Lower lobe of right lung (tissue), 2 donors: ENCODE measurements at regions not wholly inside any gene's neighbourhood (a gene's known extent, or its start where the extent isn't known, plus 50 kb on each side); places are given as distances from the start of the nearest gene placed in this dataset.

Experiments
- ATAC-seq, 2 donors: fragments of 200-7000 bp; cut with Tn5 transposase; one replicate each; pipeline ENCODE4 v1.9.1; 2020 to 2022; ENCODE audit warnings: mild to moderate bottlenecking in 2 of 2, moderate library complexity in 2 of 2
- DNase-seq: peaks from one replicate; pipeline ENCODE4 v3.0.0-alpha.2; 2020
- H3K27ac ChIP-seq: fragments of 200-600 bp; one replicate; pipeline ENCODE4 v1.8.0; 2022
- H3K27me3 ChIP-seq: fragments of 200-600 bp; one replicate; pipeline ENCODE4 v1.8.0; 2022; ENCODE audit warnings: low read depth
- H3K36me3 ChIP-seq: fragments of 200-600 bp; one replicate; pipeline ENCODE4 v1.8.0; 2022; ENCODE audit warnings: mild to moderate bottlenecking
- H3K4me1 ChIP-seq: fragments of 200-600 bp; one replicate; pipeline ENCODE4 v1.8.0; 2022
- H3K4me3 ChIP-seq: fragments of 200-600 bp; one replicate; pipeline ENCODE4 v1.8.0; 2022; ENCODE audit warnings: mild to moderate bottlenecking
- H3K9me3 ChIP-seq: fragments of 200-600 bp; one replicate; pipeline ENCODE4 v1.8.0; 2022
- intact Hi-C: fragments of 100-400 bp; cut with DNase I; formaldehyde crosslinking; loops from one replicate; pipeline ENCODE4 v1.11.0; 2022
- TF ChIP-seq, protein P1 (sequence below): fragments of 200-600 bp; IDR thresholded peaks from one replicate; pipeline ENCODE4 v1.8.0; 2022; ENCODE audit warnings: antibody characterized with exemption, mild to moderate bottlenecking
- donor health status: DM: no; HTN: yes; CAD: no; lungs with severe emphysema.

DNA sequence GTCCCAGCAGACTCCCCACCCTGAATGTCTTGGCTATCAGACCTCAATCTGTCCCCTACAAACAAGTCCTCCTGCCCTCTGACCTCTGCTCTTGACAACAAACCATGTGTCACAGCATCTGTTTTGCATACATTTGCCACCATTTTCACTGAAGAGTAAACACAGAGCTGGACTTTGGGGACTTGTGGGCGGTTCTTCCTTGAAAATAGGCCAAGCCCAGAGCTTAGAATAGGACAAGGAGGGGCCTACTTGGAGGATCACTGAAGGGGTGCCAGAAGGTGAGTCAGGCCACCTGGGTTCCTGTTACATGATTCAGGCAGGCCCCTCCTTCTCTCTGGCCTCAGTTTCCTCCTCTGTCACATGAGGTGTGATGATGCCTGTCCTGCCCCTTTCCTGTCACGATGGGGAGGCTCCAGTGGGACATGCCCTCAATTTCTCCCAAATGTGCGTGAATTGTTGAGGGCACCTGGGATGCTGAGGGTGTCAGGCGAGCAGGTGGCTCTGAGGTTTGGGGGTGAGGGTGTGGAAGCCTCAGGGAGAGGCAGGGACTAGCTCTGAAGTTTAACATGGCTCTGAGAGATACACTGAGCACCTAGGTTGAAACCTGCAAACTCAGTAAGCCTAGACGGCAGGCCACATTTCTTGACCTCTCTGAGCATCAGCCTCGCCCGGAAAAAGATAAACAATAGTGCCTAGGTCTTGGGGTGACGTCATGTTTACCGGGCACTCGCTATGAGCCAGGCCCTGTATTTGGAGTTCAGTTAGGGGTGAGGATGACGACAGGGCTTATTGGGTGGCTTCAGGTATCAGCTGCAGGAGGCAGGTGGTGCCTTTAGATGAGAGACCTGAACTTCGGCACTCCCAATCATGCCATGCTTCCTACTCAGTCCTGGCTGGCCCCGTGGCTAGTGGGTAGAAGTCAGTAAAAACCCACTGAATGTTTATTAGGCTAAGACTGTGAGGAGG, 107.6 kb upstream of the PITX1 start:
- TF ChIP-seq, protein P1, sequence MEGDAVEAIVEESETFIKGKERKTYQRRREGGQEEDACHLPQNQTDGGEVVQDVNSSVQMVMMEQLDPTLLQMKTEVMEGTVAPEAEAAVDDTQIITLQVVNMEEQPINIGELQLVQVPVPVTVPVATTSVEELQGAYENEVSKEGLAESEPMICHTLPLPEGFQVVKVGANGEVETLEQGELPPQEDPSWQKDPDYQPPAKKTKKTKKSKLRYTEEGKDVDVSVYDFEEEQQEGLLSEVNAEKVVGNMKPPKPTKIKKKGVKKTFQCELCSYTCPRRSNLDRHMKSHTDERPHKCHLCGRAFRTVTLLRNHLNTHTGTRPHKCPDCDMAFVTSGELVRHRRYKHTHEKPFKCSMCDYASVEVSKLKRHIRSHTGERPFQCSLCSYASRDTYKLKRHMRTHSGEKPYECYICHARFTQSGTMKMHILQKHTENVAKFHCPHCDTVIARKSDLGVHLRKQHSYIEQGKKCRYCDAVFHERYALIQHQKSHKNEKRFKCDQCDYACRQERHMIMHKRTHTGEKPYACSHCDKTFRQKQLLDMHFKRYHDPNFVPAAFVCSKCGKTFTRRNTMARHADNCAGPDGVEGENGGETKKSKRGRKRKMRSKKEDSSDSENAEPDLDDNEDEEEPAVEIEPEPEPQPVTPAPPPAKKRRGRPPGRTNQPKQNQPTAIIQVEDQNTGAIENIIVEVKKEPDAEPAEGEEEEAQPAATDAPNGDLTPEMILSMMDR: no peak
- no peak overlapping the region for H3K27ac ChIP-seq
- DNase-seq: no peak

DNA sequence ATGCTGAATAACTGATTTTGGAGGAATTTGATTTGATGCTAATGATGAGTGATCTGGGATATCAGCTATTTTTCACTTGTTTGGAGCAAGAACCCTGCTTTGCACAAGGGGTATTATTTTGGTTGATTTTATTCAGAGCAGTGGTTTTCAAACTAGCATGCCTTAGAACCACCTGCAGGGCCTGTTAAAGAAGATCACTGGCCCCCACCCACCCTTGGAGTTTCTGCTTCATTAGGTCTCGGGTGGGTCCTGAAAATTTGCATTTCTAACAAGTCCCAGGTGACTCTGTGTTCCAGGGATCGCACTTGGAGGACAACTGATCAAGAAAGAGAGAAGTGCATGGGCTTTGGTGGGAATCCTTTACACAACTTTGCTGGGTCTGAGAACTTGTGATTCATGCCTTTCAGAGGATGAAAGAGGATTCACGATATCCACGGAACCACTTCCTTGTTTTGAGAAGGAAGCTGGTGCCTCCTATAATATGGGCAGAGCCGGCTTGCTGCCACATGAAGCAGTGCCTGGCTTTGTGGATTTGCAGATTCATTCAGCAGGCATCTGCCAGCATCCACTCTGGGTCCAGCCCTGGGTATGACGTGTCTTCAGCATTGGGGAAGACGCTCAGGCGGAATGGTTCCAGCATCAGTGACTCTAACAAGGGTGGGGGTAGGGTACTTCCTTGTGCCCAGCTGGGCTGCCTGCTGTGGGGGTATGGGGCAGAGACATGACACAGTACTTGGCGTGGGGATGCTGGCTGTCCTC, 106.6 kb upstream of the PITX1 start:
- intact Hi-C loops: no loop called here
- Histone ChIP-seq H3K4me3 (no peak overlapping the region), H3K4me1 (peaks cover 14% of the 10 kb centered on the region), H3K36me3 (no peaks in the 10 kb centered on the region), H3K27me3 (no peaks in the 10 kb centered on the region), H3K9me3 (no peaks in the 10 kb centered on the region), H3K27ac (no peak overlapping the region)
- peak; percentile 73 for DNase-seq
- TF ChIP-seq, protein P1: no peak
- ATAC-seq: peak; percentile 72 to 82

More for the DNA sequence above, 107.6 kb upstream of the PITX1 start:
- no peak for ATAC-seq
- H3K4me3 ChIP-seq: no peak overlapping the region
- intact Hi-C loops: no loop called here
- H3K27me3 ChIP-seq: no peaks in the 10 kb centered on the region
- H3K9me3 ChIP-seq: no peaks in the 10 kb centered on the region
- H3K4me1 ChIP-seq: peaks cover 14% of the 10 kb centered on the region
- H3K36me3 ChIP-seq: no peaks in the 10 kb centered on the region

DNA sequence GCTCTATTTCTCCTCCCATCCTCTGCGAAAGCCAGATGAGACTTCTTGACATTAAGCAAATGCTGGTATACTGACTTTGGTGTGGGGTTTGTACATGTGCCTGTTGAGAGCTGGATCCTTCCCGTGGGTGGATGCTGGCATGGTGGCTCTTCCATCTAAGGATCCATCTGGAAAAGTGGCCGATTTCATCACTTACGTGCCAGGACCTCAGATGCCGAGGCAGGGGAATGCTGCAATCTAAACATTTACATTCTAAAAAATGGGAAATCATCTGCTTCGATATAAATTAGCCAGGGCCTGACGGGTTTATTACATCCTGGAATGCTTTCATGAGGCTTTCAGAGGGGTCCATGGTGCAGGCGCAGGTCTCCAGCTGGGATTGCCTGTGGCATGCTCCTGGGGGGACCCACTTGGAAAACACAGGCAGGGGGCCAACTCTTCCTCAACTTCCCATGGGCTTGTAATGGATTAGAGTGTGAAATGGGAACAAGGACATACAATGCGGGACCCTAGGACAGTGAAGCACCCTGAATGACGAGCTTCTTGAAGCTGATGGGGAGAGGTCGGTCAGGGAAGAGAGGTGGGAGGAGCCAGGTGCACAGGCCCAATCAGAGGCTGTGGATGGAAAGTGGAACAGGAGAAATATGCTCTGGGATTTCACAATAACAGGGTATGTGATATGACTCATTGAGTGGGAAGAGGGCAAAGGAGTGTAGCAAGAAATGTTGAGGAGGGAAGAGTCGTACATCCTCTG, 105.5 kb upstream of the PITX1 start:
- intact Hi-C loops: no loop called here
- Histone ChIP-seq H3K27me3 (no peaks in the 10 kb centered on the region), H3K27ac (no peak overlapping the region), H3K36me3 (no peaks in the 10 kb centered on the region), H3K4me1 (peaks cover 14% of the 10 kb centered on the region), H3K4me3 (no peak overlapping the region), H3K9me3 (no peaks in the 10 kb centered on the region)
- DNase-seq (no peak), ATAC-seq (peak; percentile 69 to 79)
- TF ChIP-seq, protein P1: no peak

DNA sequence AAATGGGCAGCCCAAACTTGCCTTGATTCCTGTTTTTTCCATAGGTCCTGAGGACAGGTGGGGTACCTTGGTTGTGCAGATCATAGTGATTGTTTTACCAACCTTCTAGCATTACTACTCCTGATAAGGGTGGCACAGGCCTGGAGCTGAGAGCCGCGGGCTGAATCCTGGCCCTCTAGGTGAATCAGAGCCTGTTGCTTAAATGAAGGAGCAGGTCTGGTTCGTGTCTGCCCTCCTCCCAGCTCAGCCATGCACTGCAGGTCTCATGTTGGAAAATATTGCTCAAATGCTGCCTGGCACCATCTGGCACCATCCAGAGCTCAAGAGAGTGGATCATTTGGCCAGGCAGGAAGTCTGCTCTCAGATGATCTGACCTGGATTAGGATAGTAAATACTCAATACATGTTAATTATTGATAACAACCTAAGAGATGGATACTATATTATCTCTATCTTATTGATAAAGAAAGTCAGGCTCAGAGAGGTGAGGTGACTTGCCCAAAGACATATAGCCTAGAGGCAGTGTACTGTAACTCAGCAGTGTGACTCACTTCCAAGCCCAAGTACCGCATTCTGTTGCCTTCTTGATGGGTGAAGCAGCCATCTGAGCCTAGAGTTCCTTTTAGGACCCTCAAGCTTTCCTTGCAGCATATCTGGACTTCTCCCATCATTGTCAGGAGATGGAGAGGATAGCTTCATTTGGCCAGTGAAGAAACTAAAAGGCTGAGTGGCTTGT, 104.3 kb upstream of the PITX1 start:
- intact Hi-C loops: no loop called here
- TF ChIP-seq, protein P1: no peak
- DNase-seq: no peak
- no peak overlapping the region for H3K4me3 ChIP-seq
- peaks cover 14% of the 10 kb centered on the region for H3K4me1 ChIP-seq
- ATAC-seq: no peak
- H3K9me3 ChIP-seq: no peaks in the 10 kb centered on the region
- H3K36me3 ChIP-seq: no peaks in the 10 kb centered on the region
- no peaks in the 10 kb centered on the region for H3K27me3 ChIP-seq
- no peak overlapping the region for H3K27ac ChIP-seq
